GM18873 (cell line): ENCODE measurements at regions not wholly inside any gene's neighbourhood (a gene's known extent, or its start where the extent isn't known, plus 50 kb on each side); places are given as distances from the start of the nearest gene placed in this dataset.
"Not testable (repeated sequence)": the region's sequence is repeated elsewhere in the genome, so short reads cannot be mapped to it uniquely, and the experiment has no call there.

Experiments used
- ATAC-seq: cut with Tn5 transposase; IDR thresholded peaks from one replicate; pipeline ENCODE4 v1.9.1; 2021; ENCODE audit warnings: mild to moderate bottlenecking, moderate library complexity, moderate number of reproducible peaks; ENCODE audit not compliant: unreplicated experiment, low FRiP score

- no peak for ATAC-seq
These were observed 323.0 kb downstream of the CBLN1 start for GRCh38 chr16:48958681-48959080.

GRCh38 chr16:48956620-48957019 lies 325.0 kb downstream of the CBLN1 start:
- no peak for ATAC-seq

- ATAC-seq = no peak
These were observed 325.8 kb downstream of the CBLN1 start for GRCh38 chr16:48955837-48956236.

GRCh38 chr16:48951621-48952125 lies 330.0 kb downstream of the CBLN1 start:
- not testable (repeated sequence) for ATAC-seq

GRCh38 chr16:48950184-48950583 lies 331.5 kb downstream of the CBLN1 start:
- ATAC-seq = no peak

- ATAC-seq = no peak
These were observed 332.0 kb downstream of the CBLN1 start for GRCh38 chr16:48949636-48950035.

GRCh38 chr16:48948911-48949310 lies 332.7 kb downstream of the CBLN1 start:
- no peak for ATAC-seq

- ATAC-seq = no peak
These were observed 334.3 kb downstream of the CBLN1 start for GRCh38 chr16:48947371-48947713.

GRCh38 chr16:48946686-48947370 lies 334.8 kb downstream of the CBLN1 start:
- no peak for ATAC-seq

- ATAC-seq = no peak
These were observed 333.0 kb upstream of the N4BP1 start for GRCh38 chr16:48942996-48943395.

GRCh38 chr16:48936811-48937210 lies 326.8 kb upstream of the N4BP1 start:
- no peak for ATAC-seq

GRCh38 chr16:48932216-48932855 lies 322.4 kb upstream of the N4BP1 start:
- no peak for ATAC-seq

- ATAC-seq = no peak
These were observed 321.1 kb upstream of the N4BP1 start for GRCh38 chr16:48930951-48931553.

- ATAC-seq = no peak
These were observed 309.8 kb upstream of the N4BP1 start for GRCh38 chr16:48919791-48920190.

- ATAC-seq = no peak
These were observed 308.7 kb upstream of the N4BP1 start for GRCh38 chr16:48918520-48919258.

- ATAC-seq = no peak
These were observed 306.6 kb upstream of the N4BP1 start for GRCh38 chr16:48916566-48916965.

GRCh38 chr16:48914070-48914469 lies 304.1 kb upstream of the N4BP1 start:
- ATAC-seq = no peak

- ATAC-seq = no peak
These were observed 303.4 kb upstream of the N4BP1 start for GRCh38 chr16:48913384-48913783.

- ATAC-seq = no peak
These were observed 302.4 kb upstream of the N4BP1 start for GRCh38 chr16:48912360-48912759.

GRCh38 chr16:48911700-48912099 lies 301.7 kb upstream of the N4BP1 start:
- ATAC-seq = no peak

GRCh38 chr16:48910214-48910613 lies 300.2 kb upstream of the N4BP1 start:
- no peak for ATAC-seq
